ENCODE measurements at regions not wholly inside any gene's neighbourhood (a gene's known extent, or its start where the extent isn't known, plus 50 kb on each side); places are given as distances from the start of the nearest gene placed in this dataset.
"Not testable (repeated sequence)": the region's sequence is repeated elsewhere in the genome, so short reads cannot be mapped to it uniquely, and the experiment has no call there.

- not testable (repeated sequence) for TF ChIP-seq CTCF, POLR2A, EP300 (IDR thresholded peaks at IDR 0.05)
These were observed 236.7 kb upstream of the NFIA start for GRCh38 chr1:60845659-60846058.
